Astrocyte (in vitro differentiated cells and primary cell): ENCODE measurements at regions not wholly inside any gene's neighbourhood (a gene's known extent, or its start where the extent isn't known, plus 50 kb on each side); places are given as distances from the start of the nearest gene placed in this dataset.

Experiments used
- DNase-seq: peaks from one replicate; pipeline ENCODE4 v3.0.0-alpha.2; 2010; ENCODE audit warnings: low read depth
- FAIRE-seq: peaks from 2 replicates; lab custom pipeline; 2011; peaks lifted over from hg19 to GRCh38; lab: Jason Lieb, UNC
- H2AFZ ChIP-seq: 2 replicates; pipeline ENCODE4 v1.6.0; 2012; ENCODE audit warnings: low read depth, low read length, inconsistent platforms
- H3K27ac ChIP-seq: 2 replicates; pipeline ENCODE4 v1.5.1; 2011; ENCODE audit warnings: low read depth, low read length, inconsistent platforms
- H3K27me3 ChIP-seq: 2 replicates; pipeline ENCODE4 v1.6.0; 2011; ENCODE audit warnings: low read length, inconsistent platforms; ENCODE audit not compliant: insufficient read depth
- H3K36me3 ChIP-seq: 2 replicates; pipeline ENCODE4 v1.5.1; 2011; ENCODE audit warnings: low read length, inconsistent platforms; ENCODE audit not compliant: insufficient read depth
- H3K4me1 ChIP-seq: 2 replicates; pipeline ENCODE4 v1.5.1; 2011; ENCODE audit warnings: low read length, inconsistent platforms; ENCODE audit not compliant: insufficient read depth
- H3K4me2 ChIP-seq: 2 replicates; pipeline ENCODE4 v1.6.0; 2012; ENCODE audit warnings: low read length, inconsistent platforms
- H3K4me3 ChIP-seq: 2 replicates; pipeline ENCODE4 v1.5.1; 2011; ENCODE audit warnings: low read depth, mild to moderate bottlenecking, low read length, inconsistent platforms; ENCODE audit not compliant: insufficient read depth
- H3K79me2 ChIP-seq: 2 replicates; pipeline ENCODE4 v1.6.0; 2012; ENCODE audit warnings: mild to moderate bottlenecking, low read length, inconsistent platforms; ENCODE audit not compliant: insufficient read depth
- H3K9ac ChIP-seq: 2 replicates; pipeline ENCODE4 v1.6.0; 2012; ENCODE audit warnings: mild to moderate bottlenecking, low read length, inconsistent platforms
- H3K9me3 ChIP-seq: 2 replicates; pipeline ENCODE4 v1.5.1; 2012; ENCODE audit warnings: low read depth, mild to moderate bottlenecking, low read length, inconsistent platforms; ENCODE audit not compliant: insufficient read depth
- H4K20me1 ChIP-seq: 2 replicates; pipeline ENCODE4 v1.6.0; 2012; ENCODE audit warnings: low read length, inconsistent platforms; ENCODE audit not compliant: insufficient read depth
- H3K27ac Mint-ChIP-seq: one replicate; pipeline ENCODE4 v1.8.0; 2021; ENCODE audit warnings: mild to moderate bottlenecking, mixed read lengths; ENCODE audit not compliant: unreplicated experiment
- H3K27me3 Mint-ChIP-seq: one replicate; pipeline ENCODE4 v1.8.0; 2021; ENCODE audit warnings: low read depth, mixed read lengths; ENCODE audit not compliant: unreplicated experiment
- H3K36me3 Mint-ChIP-seq: one replicate; pipeline ENCODE4 v1.8.0; 2021; ENCODE audit warnings: low read depth, mixed read lengths; ENCODE audit not compliant: unreplicated experiment
- H3K4me1 Mint-ChIP-seq: one replicate; pipeline ENCODE4 v1.8.0; 2021; ENCODE audit warnings: low read depth, mixed read lengths; ENCODE audit not compliant: unreplicated experiment
- H3K4me3 Mint-ChIP-seq: one replicate; pipeline ENCODE4 v1.8.0; 2021; ENCODE audit warnings: mild to moderate bottlenecking, moderate library complexity, mixed read lengths; ENCODE audit not compliant: unreplicated experiment
- H3K9me3 Mint-ChIP-seq: one replicate; pipeline ENCODE4 v1.8.0; 2021; ENCODE audit warnings: mild to moderate bottlenecking, mixed read lengths; ENCODE audit not compliant: unreplicated experiment
- EZH2 ChIP-seq: IDR thresholded peaks from 2 replicates; pipeline ENCODE4 v1.6.1; 2012; ENCODE audit warnings: mild to moderate bottlenecking, low read length, inconsistent platforms; ENCODE audit not compliant: insufficient read depth
- TF ChIP-seq, protein P1 (sequence below): IDR thresholded peaks from 2 replicates; pipeline ENCODE4 v1.5.1; 2011; ENCODE audit warnings: low read depth, mild to moderate bottlenecking, inconsistent platforms, low read length, moderate library complexity; ENCODE audit not compliant: insufficient read depth

DNA sequence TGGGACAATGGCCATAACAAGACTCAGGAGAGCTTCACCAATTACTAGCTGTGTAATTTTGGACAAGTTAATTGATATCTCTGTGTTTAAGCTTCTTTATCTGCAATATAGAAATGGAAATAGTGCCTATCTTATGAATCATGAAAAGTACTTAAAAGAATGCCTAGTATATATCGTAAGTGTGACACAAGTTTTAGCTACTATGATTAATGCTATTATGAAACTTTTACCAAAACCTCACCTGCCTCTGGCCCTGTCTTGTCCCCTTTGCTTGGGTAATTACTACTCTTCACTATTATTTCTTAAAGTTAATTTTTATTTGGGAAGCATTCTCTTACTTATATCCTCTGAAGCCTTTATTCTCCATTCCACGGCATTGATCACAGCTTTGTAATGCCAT is 75.0 kb upstream of the NETO1 start:
- no peaks in the 10 kb centered on the region for H4K20me1 ChIP-seq
- TF ChIP-seq EZH2 = no peak
- TF ChIP-seq, protein P1, sequence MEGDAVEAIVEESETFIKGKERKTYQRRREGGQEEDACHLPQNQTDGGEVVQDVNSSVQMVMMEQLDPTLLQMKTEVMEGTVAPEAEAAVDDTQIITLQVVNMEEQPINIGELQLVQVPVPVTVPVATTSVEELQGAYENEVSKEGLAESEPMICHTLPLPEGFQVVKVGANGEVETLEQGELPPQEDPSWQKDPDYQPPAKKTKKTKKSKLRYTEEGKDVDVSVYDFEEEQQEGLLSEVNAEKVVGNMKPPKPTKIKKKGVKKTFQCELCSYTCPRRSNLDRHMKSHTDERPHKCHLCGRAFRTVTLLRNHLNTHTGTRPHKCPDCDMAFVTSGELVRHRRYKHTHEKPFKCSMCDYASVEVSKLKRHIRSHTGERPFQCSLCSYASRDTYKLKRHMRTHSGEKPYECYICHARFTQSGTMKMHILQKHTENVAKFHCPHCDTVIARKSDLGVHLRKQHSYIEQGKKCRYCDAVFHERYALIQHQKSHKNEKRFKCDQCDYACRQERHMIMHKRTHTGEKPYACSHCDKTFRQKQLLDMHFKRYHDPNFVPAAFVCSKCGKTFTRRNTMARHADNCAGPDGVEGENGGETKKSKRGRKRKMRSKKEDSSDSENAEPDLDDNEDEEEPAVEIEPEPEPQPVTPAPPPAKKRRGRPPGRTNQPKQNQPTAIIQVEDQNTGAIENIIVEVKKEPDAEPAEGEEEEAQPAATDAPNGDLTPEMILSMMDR = no peak
- no peaks in the 10 kb centered on the region for H3K9me3 Mint-ChIP-seq

DNA sequence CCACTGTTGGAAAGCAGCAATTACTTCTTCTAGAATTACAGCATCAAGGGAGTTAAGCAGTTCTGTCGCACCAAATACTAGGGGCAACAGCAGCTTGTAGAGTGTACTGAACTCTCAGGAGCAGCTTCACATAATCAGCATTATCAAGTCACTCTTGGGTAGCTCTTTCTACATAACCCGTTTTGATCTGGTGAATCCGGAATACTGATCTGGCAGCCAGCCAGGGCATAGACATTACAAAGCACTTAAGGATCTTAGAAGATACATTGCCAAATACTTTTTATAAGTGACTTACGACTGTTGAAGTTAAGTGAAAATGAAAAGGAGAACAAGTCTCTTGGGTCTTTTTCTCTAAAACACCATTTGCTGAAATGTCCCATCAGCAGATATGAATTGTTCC is 73.2 kb upstream of the NETO1 start:
- Mint-ChIP-seq H3K36me3 (no peaks in the 10 kb centered on the region), H3K4me3 (no peak overlapping the region), H3K27me3 (peaks cover 6% of the 10 kb centered on the region), H3K27ac (no peak overlapping the region), H3K9me3 (no peaks in the 10 kb centered on the region), H3K4me1 (no peaks in the 10 kb centered on the region)
- DNase-seq (no peak), FAIRE-seq (no peak)
- no peak overlapping the region for H3K4me3 ChIP-seq
- no peak overlapping the region for H3K4me2 ChIP-seq
- no peak overlapping the region for H2AFZ ChIP-seq
- no peaks in the 10 kb centered on the region for H3K79me2 ChIP-seq
- no peaks in the 10 kb centered on the region for H3K4me1 ChIP-seq
- no peaks in the 10 kb centered on the region for H3K27me3 ChIP-seq
- H3K27ac ChIP-seq = no peak overlapping the region
- H4K20me1 ChIP-seq = no peaks in the 10 kb centered on the region
- TF ChIP-seq EZH2 = no peak
- TF ChIP-seq, protein P1 = no peak
- H3K9ac ChIP-seq = no peak overlapping the region
- no peaks in the 10 kb centered on the region for H3K9me3 ChIP-seq
- no peaks in the 10 kb centered on the region for H3K36me3 ChIP-seq

More for the DNA sequence above, 75.0 kb upstream of the NETO1 start:
- Histone ChIP-seq H3K79me2 (no peaks in the 10 kb centered on the region), H3K27me3 (no peaks in the 10 kb centered on the region), H3K4me1 (no peaks in the 10 kb centered on the region), H2AFZ (no peak overlapping the region), H3K9me3 (no peaks in the 10 kb centered on the region), H3K4me2 (no peak overlapping the region), H3K9ac (no peak overlapping the region), H3K27ac (no peak overlapping the region), H3K36me3 (no peaks in the 10 kb centered on the region), H3K4me3 (no peak overlapping the region)
- Mint-ChIP-seq H3K27me3 (peaks cover 6% of the 10 kb centered on the region), H3K27ac (no peak overlapping the region), H3K4me1 (no peaks in the 10 kb centered on the region), H3K36me3 (no peaks in the 10 kb centered on the region), H3K4me3 (no peak overlapping the region)
- DNase-seq = no peak
- FAIRE-seq = no peak

DNA sequence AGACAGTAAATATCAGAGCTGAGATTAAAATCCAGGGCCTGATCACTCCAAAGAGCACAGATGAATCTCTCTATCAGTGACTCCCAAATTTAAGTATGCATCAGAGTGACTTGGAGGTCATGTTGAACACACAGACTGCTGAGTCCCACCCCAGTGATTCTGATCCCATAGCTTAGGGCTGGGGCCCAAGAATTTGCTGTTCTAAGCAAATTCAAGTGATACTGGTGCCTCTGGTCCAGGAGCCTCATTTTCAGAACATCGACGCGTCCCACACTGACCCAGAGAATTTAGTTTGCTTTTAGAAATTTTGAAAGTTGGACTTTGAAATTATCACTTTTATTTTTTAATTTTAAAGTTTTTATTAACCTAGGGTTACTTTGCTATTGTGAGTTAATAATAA is 72.7 kb upstream of the NETO1 start:
- no peak overlapping the region for H3K27ac Mint-ChIP-seq
- H3K9me3 Mint-ChIP-seq = no peaks in the 10 kb centered on the region
- peaks cover 6% of the 10 kb centered on the region for H3K27me3 Mint-ChIP-seq

More for the DNA sequence above, 72.7 kb upstream of the NETO1 start:
- no peaks in the 10 kb centered on the region for H3K9me3 ChIP-seq
- H3K4me3 ChIP-seq = no peak overlapping the region
- no peak overlapping the region for H3K9ac ChIP-seq
- H3K4me2 ChIP-seq = no peak overlapping the region
- Mint-ChIP-seq H3K4me1 (no peaks in the 10 kb centered on the region), H3K4me3 (no peak overlapping the region), H3K36me3 (no peaks in the 10 kb centered on the region)
- H3K79me2 ChIP-seq = no peaks in the 10 kb centered on the region
- H4K20me1 ChIP-seq = no peaks in the 10 kb centered on the region
- TF ChIP-seq EZH2 = no peak
- TF ChIP-seq, protein P1 = no peak
- H3K4me1 ChIP-seq = no peaks in the 10 kb centered on the region
- FAIRE-seq = no peak
- DNase-seq = no peak
- H3K27me3 ChIP-seq = no peaks in the 10 kb centered on the region
- H3K36me3 ChIP-seq = no peaks in the 10 kb centered on the region
- no peak overlapping the region for H3K27ac ChIP-seq
- H2AFZ ChIP-seq = no peak overlapping the region
